ENCODE measurements at regions not wholly inside any gene's neighbourhood (a gene's known extent, or its start where the extent isn't known, plus 50 kb on each side); places are given as distances from the start of the nearest gene placed in this dataset.
A peak's percentile ranks its signal among the peaks of the same experiment; 100 is the strongest.

DNA sequence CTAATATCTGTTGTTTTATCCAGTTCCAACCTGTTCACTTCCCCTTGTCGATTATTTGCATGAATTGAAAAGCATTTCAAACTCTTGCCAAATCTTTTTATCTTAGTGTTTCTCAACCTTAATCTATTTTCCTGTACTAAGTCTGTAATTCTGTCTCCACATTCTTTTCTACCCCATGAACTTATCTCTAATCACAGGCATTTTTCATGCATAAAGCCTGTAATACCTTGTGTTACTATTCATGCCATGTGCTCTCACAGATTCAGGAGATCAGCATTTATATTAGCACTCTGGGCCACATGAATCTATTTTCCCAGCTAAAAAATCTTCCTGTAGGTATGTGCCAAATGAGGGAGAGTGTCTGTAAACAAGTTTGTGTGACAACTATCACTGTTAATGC is 1360.9 kb downstream of the STIM2 start:
- DNase-seq, result no peak

DNA sequence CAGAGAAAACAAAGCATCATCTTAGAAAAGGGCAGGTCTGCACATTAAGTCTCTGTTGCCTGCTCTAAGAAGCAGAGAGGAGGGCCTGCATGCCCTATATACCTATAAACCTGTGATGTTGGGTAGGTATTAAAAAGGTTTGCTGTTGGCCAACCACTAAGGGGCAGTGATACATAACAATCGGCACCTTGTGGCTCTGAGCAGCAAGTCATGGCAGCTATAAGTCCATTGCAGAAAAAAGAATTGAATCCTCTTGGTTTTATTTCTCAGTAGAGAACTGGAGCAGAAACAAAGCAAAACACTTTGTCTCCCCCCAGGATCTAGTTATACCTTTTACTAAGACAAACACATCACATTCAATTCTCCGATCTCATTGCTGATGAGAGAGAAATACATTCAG is 1364.4 kb downstream of the STIM2 start:
- DNase-seq, result no peak

DNA sequence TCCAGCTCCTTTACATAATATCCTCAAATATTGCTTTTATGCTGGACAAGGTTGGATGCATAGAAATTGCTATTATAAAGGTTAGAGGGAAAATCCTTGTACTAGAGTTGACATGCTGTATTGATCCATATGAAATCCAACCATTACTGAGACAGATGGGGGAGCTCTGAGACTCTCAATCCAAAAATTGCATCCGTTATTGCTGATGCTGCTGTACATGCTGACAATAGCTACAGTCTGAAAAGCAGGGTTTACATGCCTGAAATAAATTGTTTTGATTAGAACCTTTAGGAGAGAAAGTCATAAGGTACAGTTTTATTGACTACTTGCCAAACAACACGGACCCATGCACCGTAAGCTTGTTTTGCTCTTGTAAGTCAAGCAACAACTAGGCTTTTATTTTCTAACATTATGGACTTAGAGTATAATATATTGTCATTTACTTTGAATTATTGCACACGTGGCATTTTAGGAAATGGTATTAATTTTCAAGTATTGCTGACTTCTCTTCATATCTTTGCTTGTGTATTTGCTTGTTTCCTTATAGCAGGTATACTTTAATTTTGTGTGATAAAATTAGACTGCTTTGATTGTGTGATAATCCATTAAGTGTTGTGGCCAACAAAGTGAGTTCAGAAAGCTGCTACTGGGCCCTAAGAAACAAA is 1365.2 kb downstream of the STIM2 start:
- no peak for DNase-seq

- no peak for DNase-seq
These were observed 1366.3 kb downstream of the STIM2 start for GRCh38 chr4:28226962-28227361.

DNA sequence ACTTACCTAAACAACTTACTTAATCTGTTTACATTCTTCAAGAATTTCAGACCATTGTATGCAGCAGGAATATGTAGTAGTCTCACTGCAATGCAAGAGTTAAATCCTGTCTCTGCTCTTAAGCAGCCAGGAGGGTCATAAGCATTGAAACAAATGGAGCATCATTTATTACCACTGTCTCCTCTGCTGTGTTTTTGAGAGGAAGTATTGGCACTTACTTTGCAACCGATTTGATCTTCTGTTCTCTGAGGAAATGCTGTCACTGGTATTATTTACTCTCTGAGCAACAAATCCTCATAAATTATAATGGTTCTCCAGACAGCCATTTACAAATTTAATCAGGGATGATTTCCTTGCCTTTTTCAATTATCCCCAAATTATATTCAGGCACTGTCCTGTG is 1367.1 kb downstream of the STIM2 start:
- no peak for DNase-seq

DNA sequence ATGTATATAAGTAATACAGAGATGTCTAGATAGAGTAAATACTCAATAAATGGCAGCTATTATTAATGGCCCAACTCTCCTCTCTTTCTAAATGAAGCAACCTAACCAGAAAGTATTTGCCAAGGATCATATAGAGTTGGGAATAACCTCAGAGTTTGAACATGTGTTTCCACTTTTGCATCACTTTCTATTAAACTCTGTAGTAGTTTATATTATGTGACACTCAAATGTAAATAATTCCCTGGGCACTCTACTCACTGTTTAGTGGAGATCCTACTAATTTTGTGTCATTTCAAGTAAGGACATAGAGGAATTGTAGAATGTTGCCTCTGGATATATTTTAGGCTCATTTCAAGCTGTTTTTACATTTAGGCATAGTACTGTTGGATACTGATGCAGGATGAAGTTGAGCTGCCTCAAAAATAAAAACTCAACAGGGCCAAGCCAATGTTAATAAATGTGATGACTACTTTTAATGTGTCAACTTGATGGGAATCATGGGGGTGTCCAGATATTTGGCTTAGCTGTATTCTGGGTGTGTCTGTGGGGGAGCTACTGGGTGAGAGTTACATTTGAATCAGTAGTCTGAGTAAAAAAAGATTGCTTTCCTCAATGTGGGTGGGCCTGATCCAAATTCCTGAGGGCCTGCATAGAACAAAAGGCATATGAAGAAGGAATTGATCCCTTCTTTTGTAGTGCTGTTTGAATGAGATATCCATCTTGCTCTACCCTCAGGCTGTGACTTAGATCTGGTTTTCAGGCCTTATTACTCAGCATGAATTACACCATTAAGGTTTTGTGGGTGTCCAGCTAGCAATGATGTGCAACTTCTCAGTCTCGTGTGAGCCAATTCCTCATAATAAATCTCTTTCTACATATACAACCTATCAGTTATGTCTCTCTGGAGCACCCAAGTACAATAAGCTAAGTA is 1368.2 kb downstream of the STIM2 start:
- peak; percentile 13 to 23 for DNase-seq

DNA sequence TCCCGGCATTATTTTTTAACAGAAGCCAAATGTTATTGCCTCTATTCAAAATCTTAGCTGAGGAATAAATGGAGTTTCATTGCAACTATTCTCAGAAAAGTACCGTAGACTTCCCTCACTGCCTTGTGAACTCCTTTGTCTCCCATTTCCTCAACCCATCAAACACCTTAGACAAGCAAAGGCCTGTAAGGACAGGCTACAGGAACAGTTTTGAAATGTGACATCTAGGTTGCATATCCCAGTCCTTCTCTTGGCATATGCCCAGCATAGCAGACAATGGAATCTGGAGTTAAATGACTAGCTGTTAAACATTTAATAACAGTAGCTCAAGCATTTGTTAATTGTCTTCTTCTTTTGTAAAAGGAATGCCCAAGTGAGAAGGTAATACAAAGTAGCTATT is 1371.7 kb downstream of the STIM2 start:
- DNase-seq, result no peak

- no peak for DNase-seq
These were observed 1372.3 kb downstream of the STIM2 start for GRCh38 chr4:28232951-28233350.

GRCh38 chr4:28233724-28234123 is 1373.1 kb downstream of the STIM2 start:
- no peak for DNase-seq

- no peak for DNase-seq
These were observed 1378.2 kb downstream of the STIM2 start for GRCh38 chr4:28238876-28239275.

DNA sequence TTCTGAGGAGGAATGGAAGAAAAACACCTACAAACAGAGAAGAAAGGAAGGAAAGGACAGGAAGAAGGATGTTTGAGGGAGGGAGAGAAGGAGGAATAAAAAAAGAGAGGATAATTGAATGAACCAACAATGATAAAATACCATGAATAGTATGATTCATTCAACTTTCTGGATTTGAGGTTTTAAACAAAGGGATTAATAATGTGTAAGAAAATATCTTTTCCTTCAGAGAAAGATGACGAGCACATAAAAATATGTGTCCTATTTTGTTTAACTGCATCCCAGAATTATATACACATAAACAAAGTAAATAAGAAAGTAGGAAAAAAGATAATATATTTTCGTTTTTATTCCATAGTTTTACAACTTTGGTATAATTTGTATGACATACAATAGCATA is 1380.4 kb downstream of the STIM2 start:
- DNase-seq, result no peak

- no peak for DNase-seq
These were observed 1387.2 kb downstream of the STIM2 start for GRCh38 chr4:28247805-28248204.

- no peak for DNase-seq
These were observed 1387.6 kb downstream of the STIM2 start for GRCh38 chr4:28248269-28248668.

GRCh38 chr4:28250646-28251045 is 1390.0 kb downstream of the STIM2 start:
- DNase-seq, result no peak

DNA sequence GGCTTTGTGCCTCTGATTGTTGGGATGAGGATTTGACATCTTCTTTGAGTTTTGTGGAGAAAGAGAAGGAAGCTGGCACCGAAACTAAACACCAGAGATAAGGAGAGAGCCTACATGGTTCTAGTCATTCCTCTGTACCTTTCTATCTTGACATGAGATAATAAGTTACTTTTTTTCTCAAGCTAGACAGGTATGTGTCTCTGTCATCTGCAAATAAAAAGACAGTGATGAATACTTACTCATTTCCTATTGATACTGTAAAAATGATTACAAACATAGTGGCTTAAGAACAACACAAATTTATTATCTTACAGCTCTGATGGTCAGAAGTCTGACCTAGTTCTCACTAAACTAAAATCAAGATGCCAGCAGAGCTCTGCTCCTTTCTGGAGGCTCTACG is 1391.2 kb downstream of the STIM2 start:
- DNase-seq, result no peak

GRCh38 chr4:28254003-28254402 is 1393.4 kb downstream of the STIM2 start:
- no peak for DNase-seq

DNA sequence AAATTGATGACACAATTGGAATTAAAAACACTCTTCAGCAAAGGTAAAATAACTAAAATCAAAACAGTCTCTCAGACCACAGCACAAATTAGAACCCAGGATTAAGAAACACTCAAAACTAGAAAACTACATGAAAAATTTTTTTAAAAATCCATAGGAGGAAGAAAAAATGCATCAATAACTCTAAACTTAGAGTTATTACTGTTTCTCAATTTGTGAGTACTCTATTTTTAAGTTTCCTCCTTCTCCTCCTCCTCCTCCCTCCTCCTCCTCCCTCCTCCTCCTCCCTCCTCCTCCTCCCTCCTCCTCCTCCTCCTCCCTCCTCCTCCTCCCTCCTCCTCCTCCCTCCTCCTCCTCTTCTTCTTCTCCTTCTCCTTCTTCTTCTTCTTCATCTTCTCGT is 1395.7 kb downstream of the STIM2 start:
- no peak for DNase-seq

DNA sequence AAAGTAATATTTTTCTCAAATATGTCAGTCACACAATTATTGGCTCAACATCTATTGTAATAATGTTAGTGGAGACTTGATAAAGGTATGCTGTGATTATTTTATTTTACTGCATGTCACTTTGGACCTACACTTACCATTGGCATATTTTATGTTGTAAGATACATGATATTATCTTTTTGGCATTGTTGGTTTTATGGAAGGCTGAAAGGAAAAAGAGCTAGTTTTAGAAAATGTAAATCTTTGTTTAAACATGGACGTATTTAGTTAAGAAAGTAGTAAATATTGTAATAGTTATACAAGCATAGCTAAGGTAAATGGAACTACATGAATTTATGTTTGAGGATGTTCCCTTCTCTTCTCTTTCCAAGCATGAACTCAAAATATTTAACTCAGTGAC is 1399.3 kb downstream of the STIM2 start:
- DNase-seq, result no peak

DNA sequence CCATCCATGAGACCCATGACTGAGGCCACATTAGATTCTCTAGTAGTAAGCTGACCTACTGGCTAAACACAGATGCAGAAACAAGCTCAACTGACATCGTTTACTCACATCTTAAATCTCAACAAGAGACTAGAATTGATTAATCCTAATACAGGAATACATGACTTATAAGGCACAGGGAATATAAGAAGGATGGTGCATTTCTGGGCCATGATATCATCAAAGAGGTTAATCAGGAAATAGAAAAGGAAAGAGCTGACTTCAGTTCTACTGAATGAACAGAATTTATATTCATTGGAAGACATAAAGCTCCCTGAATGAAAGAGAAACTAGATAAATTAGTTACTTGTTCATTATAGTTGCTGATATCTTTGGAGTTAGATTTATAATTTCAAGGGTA is 1406.5 kb downstream of the STIM2 start:
- no peak for DNase-seq

DNA sequence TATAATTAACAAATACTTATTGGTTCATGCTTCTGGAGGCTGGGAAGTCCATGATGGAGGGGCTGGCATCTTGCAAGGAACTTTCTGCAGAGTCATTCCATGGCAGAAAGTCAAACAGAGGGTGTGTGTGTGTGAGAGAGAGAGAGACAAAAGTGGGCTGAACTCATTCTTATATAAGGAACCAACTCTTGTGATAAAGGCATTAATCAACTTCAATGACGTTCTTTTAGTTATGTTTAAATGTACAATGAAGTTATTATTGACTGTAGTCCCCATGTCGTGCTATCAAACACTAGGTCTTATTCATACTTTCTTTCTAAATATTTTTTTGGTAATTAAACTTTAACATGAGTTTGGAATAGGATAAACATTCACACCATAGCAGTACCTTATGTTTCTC is 1408.8 kb downstream of the STIM2 start:
- no peak for DNase-seq

GRCh38 chr4:28277931-28278330 is 1417.3 kb downstream of the STIM2 start:
- DNase-seq, result no peak

DNA sequence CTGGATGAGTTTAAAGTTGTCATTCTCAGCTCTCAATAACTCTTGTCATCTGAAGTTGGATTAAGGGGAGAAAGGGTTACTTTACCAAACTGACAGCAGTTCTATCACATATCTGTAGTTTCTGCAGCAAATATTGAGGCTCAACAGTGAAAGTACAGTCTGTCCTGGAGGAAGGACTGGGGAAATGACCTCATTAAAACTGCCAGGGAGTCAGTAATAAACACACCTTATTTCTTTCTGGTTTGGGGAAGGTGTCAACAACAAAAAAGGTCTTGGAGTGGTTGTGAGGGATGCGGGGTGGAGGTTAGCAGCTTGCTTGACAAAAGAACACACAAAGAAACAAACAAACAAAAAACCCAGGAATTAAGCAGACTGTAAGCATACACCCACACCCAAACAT is 1418.0 kb downstream of the STIM2 start:
- no peak for DNase-seq

DNA sequence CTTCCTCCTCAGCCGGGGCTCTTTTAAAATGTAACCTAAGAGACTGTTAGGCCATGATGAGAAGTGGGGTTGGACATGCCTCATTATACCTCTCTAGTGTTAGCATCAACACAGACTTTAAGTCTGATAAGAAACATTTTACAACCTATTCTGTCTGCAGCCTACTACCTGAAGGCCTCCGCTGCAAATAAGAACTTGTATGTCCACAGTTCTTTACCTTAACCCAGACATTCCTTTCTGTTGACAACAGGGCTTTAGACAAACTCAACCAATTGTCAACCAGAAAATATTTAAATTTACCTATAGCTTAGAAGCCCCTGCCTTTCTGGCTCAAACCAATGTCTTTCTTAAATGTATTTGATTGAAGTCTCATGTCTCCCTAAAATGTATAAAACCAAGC is 1418.6 kb downstream of the STIM2 start:
- no peak for DNase-seq

All from right lung (tissue), 2 donors.